ENCODE measurements at regions not wholly inside any gene's neighbourhood (a gene's known extent, or its start where the extent isn't known, plus 50 kb on each side); places are given as distances from the start of the nearest gene placed in this dataset.

DNA sequence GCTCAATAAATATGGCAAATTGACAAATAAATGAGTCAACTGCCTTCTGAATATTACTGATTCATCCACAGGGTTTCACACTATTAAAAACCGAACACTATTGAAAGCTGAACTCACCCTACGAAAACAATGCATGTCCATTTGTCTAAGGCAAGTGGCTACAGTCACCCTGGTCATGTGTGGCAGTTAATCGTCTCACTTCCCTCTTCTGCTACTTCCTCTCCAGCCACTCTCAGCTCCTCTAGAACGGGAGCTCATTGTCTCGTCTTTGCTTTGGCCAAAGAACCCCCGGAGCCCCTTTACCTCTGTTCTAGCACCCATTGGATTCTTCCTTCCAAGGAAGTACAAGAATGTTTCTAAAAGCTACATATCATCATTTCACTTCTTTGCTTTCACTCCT is 74.4 kb upstream of the ZNF599 start:
- no peak for ATAC-seq
- no peak for TF ChIP-seq ZC3H10 (CRISPR knock-in tag; IDR thresholded peaks at IDR 0.05)

DNA sequence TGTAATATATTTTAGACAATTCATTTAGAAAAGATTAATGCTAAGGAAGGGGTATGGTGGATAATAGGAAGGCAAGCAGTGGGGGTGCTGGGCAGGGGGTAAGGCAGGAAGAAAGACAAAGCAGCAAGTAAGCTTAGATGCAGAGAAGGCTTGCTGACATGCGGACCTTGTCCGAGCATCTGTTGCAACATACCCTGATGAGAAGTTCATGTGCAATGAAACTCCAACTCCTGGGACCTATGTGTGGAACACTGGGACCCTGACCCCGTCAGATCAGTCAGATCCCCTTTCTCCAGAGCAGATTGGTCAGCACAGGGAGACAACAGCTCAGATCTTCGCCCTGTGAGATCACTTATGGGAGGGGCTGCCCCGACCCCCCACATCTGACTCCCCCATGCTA is 71.3 kb upstream of the ZNF599 start:
- ATAC-seq = no peak
- TF ChIP-seq ZNF565 (CRISPR knock-in tag; conservative IDR thresholded peaks at IDR 0.05; ENCODE audit: low read depth) (no peak), ZFP3 (CRISPR knock-in tag; IDR thresholded peaks at IDR 0.05) (no peak), ZNF70 (CRISPR knock-in tag; IDR thresholded peaks at IDR 0.05) (no peak), SNAI2 (CRISPR knock-in tag; IDR thresholded peaks at IDR 0.05) (no peak), PPARA (CRISPR knock-in tag; IDR thresholded peaks at IDR 0.05; ENCODE audit: borderline replicate concordance) (no peak), ZNF8 (CRISPR knock-in tag; IDR thresholded peaks at IDR 0.05) (no peak), ZFP30 (CRISPR knock-in tag; IDR thresholded peaks at IDR 0.05) (no peak), OSR1 (CRISPR knock-in tag; IDR thresholded peaks at IDR 0.05) (no peak), ARNTL (CRISPR knock-in tag; IDR thresholded peaks at IDR 0.05; ENCODE audit: borderline replicate concordance, low read depth) (no peak)
- TF ChIP-seq, protein P1, sequence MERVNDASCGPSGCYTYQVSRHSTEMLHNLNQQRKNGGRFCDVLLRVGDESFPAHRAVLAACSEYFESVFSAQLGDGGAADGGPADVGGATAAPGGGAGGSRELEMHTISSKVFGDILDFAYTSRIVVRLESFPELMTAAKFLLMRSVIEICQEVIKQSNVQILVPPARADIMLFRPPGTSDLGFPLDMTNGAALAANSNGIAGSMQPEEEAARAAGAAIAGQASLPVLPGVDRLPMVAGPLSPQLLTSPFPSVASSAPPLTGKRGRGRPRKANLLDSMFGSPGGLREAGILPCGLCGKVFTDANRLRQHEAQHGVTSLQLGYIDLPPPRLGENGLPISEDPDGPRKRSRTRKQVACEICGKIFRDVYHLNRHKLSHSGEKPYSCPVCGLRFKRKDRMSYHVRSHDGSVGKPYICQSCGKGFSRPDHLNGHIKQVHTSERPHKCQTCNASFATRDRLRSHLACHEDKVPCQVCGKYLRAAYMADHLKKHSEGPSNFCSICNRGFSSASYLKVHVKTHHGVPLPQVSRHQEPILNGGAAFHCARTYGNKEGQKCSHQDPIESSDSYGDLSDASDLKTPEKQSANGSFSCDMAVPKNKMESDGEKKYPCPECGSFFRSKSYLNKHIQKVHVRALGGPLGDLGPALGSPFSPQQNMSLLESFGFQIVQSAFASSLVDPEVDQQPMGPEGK (CRISPR knock-in tag; IDR thresholded peaks at IDR 0.05; ENCODE audit: borderline replicate concordance) = no peak
- TF ChIP-seq, protein P2, sequence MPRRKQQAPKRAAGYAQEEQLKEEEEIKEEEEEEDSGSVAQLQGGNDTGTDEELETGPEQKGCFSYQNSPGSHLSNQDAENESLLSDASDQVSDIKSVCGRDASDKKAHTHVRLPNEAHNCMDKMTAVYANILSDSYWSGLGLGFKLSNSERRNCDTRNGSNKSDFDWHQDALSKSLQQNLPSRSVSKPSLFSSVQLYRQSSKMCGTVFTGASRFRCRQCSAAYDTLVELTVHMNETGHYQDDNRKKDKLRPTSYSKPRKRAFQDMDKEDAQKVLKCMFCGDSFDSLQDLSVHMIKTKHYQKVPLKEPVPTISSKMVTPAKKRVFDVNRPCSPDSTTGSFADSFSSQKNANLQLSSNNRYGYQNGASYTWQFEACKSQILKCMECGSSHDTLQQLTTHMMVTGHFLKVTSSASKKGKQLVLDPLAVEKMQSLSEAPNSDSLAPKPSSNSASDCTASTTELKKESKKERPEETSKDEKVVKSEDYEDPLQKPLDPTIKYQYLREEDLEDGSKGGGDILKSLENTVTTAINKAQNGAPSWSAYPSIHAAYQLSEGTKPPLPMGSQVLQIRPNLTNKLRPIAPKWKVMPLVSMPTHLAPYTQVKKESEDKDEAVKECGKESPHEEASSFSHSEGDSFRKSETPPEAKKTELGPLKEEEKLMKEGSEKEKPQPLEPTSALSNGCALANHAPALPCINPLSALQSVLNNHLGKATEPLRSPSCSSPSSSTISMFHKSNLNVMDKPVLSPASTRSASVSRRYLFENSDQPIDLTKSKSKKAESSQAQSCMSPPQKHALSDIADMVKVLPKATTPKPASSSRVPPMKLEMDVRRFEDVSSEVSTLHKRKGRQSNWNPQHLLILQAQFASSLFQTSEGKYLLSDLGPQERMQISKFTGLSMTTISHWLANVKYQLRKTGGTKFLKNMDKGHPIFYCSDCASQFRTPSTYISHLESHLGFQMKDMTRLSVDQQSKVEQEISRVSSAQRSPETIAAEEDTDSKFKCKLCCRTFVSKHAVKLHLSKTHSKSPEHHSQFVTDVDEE (CRISPR knock-in tag; IDR thresholded peaks at IDR 0.05) = no peak
- TF ChIP-seq, protein P3, sequence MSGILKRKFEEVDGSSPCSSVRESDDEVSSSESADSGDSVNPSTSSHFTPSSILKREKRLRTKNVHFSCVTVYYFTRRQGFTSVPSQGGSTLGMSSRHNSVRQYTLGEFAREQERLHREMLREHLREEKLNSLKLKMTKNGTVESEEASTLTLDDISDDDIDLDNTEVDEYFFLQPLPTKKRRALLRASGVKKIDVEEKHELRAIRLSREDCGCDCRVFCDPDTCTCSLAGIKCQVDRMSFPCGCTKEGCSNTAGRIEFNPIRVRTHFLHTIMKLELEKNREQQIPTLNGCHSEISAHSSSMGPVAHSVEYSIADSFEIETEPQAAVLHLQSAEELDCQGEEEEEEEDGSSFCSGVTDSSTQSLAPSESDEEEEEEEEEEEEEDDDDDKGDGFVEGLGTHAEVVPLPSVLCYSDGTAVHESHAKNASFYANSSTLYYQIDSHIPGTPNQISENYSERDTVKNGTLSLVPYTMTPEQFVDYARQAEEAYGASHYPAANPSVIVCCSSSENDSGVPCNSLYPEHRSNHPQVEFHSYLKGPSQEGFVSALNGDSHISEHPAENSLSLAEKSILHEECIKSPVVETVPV (CRISPR knock-in tag; IDR thresholded peaks at IDR 0.05) = no peak
- TF ChIP-seq, protein P4, sequence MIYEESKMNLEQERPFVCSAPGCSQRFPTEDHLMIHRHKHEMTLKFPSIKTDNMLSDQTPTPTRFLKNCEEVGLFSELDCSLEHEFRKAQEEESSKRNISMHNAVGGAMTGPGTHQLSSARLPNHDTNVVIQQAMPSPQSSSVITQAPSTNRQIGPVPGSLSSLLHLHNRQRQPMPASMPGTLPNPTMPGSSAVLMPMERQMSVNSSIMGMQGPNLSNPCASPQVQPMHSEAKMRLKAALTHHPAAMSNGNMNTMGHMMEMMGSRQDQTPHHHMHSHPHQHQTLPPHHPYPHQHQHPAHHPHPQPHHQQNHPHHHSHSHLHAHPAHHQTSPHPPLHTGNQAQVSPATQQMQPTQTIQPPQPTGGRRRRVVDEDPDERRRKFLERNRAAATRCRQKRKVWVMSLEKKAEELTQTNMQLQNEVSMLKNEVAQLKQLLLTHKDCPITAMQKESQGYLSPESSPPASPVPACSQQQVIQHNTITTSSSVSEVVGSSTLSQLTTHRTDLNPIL (CRISPR knock-in tag; IDR thresholded peaks at IDR 0.05; ENCODE audit: low read depth) = no peak
- TF ChIP-seq, protein P5, sequence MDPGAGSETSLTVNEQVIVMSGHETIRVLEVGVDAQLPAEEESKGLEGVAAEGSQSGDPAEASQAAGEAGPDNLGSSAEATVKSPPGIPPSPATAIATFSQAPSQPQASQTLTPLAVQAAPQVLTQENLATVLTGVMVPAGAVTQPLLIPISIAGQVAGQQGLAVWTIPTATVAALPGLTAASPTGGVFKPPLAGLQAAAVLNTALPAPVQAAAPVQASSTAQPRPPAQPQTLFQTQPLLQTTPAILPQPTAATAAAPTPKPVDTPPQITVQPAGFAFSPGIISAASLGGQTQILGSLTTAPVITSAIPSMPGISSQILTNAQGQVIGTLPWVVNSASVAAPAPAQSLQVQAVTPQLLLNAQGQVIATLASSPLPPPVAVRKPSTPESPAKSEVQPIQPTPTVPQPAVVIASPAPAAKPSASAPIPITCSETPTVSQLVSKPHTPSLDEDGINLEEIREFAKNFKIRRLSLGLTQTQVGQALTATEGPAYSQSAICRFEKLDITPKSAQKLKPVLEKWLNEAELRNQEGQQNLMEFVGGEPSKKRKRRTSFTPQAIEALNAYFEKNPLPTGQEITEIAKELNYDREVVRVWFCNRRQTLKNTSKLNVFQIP (CRISPR knock-in tag; IDR thresholded peaks at IDR 0.05; ENCODE audit: borderline replicate concordance, low read depth) = no peak

DNA sequence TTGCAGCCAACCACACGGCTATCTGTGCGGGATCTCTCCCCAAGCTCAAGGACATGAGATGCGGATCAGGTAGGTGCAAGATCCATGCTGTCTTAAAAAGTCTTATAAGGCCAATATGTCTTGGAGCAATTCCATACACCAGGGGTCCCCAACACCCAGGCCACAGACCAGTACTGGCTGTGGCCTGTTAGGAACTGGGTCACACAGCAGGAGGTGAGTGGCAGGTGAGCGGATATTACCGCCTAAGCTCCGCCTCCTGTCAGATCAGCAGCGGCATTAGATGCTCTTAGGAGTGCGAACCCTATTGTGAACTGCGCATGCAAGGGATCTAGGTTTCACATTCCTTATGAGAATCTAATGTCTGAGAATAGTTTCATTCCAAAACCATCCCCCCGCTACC is 68.8 kb upstream of the ZNF599 start:
- no peak for ATAC-seq
- TF ChIP-seq ZFP30 (CRISPR knock-in tag; IDR thresholded peaks at IDR 0.05) = no peak
- TF ChIP-seq TOX (CRISPR knock-in tag; IDR thresholded peaks at IDR 0.05; ENCODE audit: borderline replicate concordance) = no peak
- TF ChIP-seq ESRRG (CRISPR knock-in tag; IDR thresholded peaks at IDR 0.05) = no peak
- no peak for TF ChIP-seq ZFP3 (CRISPR knock-in tag; IDR thresholded peaks at IDR 0.05)
- no peak for TF ChIP-seq CSDC2 (CRISPR knock-in tag; IDR thresholded peaks at IDR 0.05)
- TF ChIP-seq ARNTL (CRISPR knock-in tag; IDR thresholded peaks at IDR 0.05; ENCODE audit: borderline replicate concordance, low read depth) = no peak
- no peak for TF ChIP-seq ZNF70 (CRISPR knock-in tag; IDR thresholded peaks at IDR 0.05)
- no peak for TF ChIP-seq BACH2 (CRISPR knock-in tag; IDR thresholded peaks at IDR 0.05; ENCODE audit: borderline replicate concordance)
- TF ChIP-seq, protein P5 (CRISPR knock-in tag; IDR thresholded peaks at IDR 0.05; ENCODE audit: borderline replicate concordance, low read depth) = no peak
- no peak for TF ChIP-seq ZNF565 (CRISPR knock-in tag; conservative IDR thresholded peaks at IDR 0.05; ENCODE audit: low read depth)
- TF ChIP-seq, protein P4 (CRISPR knock-in tag; IDR thresholded peaks at IDR 0.05; ENCODE audit: low read depth) = no peak
- TF ChIP-seq OSR1 (CRISPR knock-in tag; IDR thresholded peaks at IDR 0.05) = no peak
- TF ChIP-seq, protein P1 (CRISPR knock-in tag; IDR thresholded peaks at IDR 0.05; ENCODE audit: borderline replicate concordance) = no peak
- TF ChIP-seq ZC3H10 (CRISPR knock-in tag; IDR thresholded peaks at IDR 0.05) = no peak

Measured in SK-N-SH treated with all-trans-retinoic acid at 6 μM for 48 hours (cell line).